Choroid plexus epithelial cell (primary cell): ENCODE measurements at regions not wholly inside any gene's neighbourhood (a gene's known extent, or its start where the extent isn't known, plus 50 kb on each side); places are given as distances from the start of the nearest gene placed in this dataset.
"Not testable (repeated sequence)": the region's sequence is repeated elsewhere in the genome, so short reads cannot be mapped to it uniquely, and the experiment has no call there.

Experiments
- DNase-seq: peaks from one replicate; pipeline ENCODE4 v3.0.0-alpha.2; 2010; ENCODE audit warnings: low read depth
- H3K4me3 ChIP-seq: 2 replicates; pipeline ENCODE4 v1.5.1; 2011; ENCODE audit warnings: low read depth, mild to moderate bottlenecking, control low read depth, low read length, moderate library complexity
- TF ChIP-seq, protein P1 (sequence below): conservative IDR thresholded peaks from 2 replicates; pipeline ENCODE4 v1.5.1; 2011; ENCODE audit warnings: low read depth, mild to moderate bottlenecking, control low read depth, inconsistent platforms, low read length, moderate library complexity

DNA sequence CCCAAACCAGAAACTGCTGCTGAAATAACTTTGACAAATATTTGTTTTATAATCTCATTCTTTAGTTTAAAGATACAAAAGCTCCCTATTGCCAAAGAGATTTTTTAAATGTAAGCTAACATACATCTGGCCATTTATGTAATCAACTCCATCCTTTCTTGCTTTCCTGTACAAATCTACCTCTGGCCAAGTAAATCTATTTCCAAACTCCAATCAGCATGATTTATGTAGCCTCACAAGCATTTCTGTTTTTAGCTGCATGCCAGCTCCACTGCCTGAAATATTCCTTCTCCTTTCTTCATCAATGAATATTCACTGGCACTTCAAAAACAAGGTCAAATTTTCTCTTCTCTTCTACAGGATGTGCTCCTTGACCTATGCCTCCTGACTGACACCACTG is 80.0 kb downstream of the SHOX2 start:
- DNase-seq, result no peak
- no peak overlapping the region for H3K4me3 ChIP-seq
- TF ChIP-seq, protein P1, sequence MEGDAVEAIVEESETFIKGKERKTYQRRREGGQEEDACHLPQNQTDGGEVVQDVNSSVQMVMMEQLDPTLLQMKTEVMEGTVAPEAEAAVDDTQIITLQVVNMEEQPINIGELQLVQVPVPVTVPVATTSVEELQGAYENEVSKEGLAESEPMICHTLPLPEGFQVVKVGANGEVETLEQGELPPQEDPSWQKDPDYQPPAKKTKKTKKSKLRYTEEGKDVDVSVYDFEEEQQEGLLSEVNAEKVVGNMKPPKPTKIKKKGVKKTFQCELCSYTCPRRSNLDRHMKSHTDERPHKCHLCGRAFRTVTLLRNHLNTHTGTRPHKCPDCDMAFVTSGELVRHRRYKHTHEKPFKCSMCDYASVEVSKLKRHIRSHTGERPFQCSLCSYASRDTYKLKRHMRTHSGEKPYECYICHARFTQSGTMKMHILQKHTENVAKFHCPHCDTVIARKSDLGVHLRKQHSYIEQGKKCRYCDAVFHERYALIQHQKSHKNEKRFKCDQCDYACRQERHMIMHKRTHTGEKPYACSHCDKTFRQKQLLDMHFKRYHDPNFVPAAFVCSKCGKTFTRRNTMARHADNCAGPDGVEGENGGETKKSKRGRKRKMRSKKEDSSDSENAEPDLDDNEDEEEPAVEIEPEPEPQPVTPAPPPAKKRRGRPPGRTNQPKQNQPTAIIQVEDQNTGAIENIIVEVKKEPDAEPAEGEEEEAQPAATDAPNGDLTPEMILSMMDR, result no peak

DNA sequence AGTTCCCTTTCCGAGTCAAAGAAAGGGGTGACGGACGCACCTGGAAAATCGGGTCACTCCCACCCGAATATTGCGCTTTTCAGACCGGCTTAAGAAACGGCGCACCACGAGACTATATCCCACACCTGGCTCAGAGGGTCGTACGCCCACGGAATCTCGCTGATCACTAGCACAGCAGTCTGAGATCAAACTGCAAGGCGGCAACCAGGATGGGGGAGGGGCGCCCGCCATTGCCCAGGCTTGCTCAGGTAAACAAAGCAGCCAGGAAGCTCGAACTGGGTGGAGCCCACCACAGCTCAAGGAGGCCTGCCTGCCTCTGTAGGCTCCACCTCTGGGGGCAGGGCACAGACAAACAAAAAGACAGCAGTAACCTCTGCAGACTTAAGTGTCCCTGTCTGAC is 86.3 kb downstream of the SHOX2 start:
- not testable (repeated sequence) for DNase-seq, H3K4me3 ChIP-seq

DNA sequence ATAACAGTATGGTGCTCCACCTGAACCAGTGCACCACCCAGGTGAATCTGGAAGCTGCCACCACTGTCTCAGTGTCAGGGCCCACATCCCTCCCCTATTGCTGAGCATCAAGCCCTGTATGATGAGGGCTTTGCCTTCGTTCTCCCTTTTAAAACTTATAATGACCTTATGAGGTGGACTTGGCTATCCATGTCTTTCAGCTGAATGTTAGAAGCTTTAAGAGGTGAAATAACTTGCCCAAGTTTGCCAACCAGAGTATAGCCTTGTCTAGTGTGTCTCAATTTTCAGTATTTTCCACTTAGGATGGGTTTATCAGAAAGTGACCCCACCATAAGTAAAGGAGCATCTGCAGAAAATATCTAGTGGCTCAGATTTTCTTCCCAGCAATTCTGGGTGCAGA is 87.8 kb downstream of the SHOX2 start:
- no peak for DNase-seq
- TF ChIP-seq, protein P1, result no peak
- no peak overlapping the region for H3K4me3 ChIP-seq

DNA sequence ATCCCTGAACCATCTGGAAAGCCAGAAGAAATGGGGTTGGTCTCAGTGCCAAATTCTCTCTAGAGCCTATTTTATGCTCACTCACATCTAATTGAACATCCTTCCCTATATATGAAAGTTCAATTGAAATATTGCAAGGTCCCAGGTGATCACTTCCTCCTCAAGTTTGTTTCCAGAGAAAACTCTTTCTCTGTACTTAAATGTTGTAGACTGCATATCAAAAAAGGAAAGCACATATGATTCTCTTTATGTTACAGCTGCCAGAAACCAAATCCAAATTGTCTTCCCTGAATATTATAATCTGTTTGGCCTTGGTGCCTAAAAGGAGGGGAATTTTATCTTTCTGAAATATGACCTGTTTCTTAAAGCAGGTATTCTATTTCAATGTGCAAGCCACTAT is 93.3 kb downstream of the SHOX2 start:
- no peak for DNase-seq
- no peak overlapping the region for H3K4me3 ChIP-seq
- TF ChIP-seq, protein P1, result no peak

DNA sequence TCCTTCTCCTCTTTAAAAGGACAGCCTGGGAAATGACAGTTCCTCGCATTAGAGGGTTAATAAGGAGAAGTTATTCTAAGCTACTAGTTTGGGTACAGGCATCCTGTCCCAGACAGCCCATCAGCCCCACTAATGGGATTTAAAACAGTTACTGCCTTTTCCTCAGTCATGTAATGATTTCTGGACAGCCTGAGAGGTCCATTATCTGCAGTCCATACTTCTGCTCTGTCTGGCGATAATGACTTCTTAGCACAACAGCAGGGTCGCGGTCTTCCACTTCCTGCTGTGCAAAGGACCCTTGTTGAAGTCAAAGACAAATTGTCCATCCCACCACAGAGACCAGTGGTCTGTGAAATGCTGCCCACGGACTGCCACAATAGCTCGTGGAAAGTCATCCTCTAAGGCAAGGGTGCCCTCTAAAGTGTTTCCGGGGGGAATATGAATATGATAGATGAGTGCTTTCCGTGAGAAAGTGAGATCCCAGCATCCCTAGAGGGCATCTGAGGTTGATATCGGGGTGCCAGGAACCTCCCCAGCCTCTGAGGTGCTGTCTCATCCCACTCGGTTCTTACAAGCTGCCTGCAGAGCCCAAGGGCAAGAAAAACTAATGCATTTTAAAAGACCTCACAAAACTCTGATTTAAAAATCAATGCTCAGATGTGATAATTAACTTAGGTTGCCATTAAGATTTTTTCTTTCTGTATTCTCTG is 100.7 kb downstream of the SHOX2 start:
- DNase-seq, result no peak
- H3K4me3 ChIP-seq, result no peak overlapping the region
- TF ChIP-seq, protein P1, result no peak

DNA sequence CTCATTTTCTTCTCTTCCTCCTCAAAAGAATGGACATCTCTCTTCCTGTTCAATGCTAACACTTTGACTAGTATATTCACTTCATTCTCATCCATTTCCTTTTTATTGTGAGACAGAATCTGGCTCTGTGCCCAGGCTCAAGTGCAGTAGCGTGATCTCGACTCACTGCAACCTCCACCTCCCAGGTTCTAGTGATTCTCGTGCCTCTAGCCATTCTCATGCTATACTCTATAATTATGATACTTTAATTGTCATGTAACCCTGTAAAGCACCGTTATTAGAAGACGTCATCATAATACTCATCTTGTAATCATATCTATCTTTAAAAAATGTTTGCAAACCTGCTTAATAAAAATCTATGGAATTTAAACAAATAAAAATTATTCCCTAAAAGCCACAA is 107.0 kb downstream of the SHOX2 start:
- no peak overlapping the region for H3K4me3 ChIP-seq
- TF ChIP-seq, protein P1, result no peak
- peak; percentile 2 for DNase-seq

DNA sequence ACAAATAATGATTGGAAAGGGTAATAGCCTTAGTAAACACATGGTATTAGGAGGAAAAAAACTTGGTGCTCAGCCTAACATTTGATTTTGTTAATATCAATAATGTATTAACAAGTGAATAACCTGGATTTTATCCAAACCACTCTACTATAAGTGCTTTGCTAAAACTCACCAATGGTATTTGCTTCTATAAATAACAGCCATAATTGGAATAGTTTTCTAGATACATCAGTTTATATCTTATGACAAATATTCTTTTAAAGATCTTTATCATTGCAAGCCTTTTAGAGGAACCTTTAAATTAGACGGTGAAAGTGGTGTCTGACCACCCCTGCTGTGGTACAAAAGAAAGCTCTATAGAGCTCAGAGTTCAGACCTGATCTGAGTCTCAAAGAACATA is 123.9 kb downstream of the SHOX2 start:
- TF ChIP-seq, protein P1, result no peak
- H3K4me3 ChIP-seq, result no peak overlapping the region
- DNase-seq, result no peak
